Activated CD4-positive, alpha-beta T cell treated with anti-CD3 and anti-CD28 coated beads, Interleukin-2, Interleukin-4, amounts not matched to agents 100 ng/mL and 50 ng/mL, durations not matched to agents 16 hours and 8 hours (primary cell): ENCODE measurements at regions not wholly inside any gene's neighbourhood (a gene's known extent, or its start where the extent isn't known, plus 50 kb on each side); places are given as distances from the start of the nearest gene placed in this dataset.

ENCODE experiments used
- DNase-seq: peaks from one replicate; pipeline ENCODE4 v3.0.0-alpha.2; 2020; ENCODE audit warnings: low spot score

DNA sequence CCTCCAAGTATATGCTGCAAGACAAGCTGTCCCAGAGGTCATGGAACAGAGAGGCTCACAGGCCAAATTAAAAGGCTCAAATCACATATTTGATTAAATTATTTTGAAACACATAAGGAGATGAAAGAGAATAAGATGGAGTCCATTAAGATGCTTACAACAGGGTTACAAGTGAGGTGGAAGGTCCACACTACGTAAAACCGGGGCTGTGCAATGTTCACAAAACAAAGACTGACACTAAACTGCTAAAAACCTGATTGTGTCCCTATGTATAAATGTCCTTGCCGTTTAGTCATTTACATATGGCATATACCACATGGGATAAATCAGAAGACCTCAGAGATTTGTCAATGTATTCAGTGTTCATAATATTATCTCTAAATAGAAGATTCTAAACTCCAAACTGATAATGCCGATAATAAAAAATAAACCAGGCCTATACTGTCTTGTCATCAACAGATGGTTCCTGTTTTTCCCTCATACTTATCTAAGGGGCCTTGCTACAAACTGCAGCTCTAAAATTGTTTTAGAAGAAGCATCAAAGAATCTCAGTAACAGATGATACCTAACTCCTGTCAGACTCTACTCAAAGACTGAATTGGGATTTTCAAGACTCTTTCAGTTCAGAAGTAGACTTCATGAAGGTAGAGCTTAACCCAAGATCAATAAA lies 51.8 kb upstream of the RIPOR2 start:
- no peak for DNase-seq

GRCh38 chr6:24988562-24988961 lies 52.8 kb upstream of the RIPOR2 start:
- DNase-seq: no peak

DNA sequence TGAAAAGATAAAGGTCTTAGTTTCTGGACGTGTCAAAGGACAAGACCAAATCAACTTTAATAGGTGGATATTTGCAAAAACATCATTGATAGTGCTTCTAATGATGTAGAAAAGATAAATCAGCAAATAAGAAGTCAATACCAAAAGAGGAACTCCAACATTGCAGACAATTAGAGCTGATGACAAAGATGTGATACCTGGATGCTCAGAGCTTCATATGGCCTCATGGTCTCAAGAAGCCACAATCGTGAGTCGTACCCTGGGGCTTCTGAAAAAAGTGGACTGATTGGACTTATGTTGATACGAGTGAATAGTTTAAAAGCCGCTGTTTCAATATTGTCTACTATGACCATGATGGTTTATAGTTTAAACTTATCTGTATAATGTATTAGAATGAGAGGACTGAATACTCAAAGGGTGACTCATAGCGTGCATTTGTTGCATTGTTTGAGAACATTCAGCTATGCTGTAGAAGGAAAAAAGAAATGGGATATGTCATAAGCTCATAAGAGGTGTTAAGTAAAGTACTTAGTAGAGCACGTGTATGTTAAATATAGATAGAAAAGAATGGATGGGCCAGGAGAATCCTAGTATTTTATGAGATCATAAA lies 54.6 kb upstream of the RIPOR2 start:
- no peak for DNase-seq

- DNase-seq: no peak
Observed at GRCh38 chr6:24990944-24991809, 55.4 kb upstream of the RIPOR2 start.

- peak; percentile 78 for DNase-seq
Observed at GRCh38 chr6:24991810-24992467, 56.2 kb upstream of the RIPOR2 start.

DNA sequence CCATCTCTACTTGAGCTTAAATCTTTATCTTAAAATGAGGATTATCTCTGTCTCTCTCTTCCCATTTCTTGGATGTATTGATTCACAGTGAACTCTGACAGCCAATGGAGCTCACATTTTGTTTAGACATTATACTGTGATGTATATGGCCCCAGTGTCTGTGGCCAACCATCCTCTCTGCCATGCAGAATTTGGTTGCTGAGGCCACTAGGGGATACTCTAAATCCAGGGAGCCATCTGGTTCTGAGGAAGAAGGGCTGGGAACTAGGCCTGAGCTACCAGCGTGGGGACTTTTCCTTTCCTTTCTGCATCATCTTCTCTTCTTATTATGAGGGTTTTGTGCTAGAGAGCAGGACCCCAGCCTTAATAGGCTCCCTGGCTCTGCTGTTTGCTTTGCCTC lies 59.1 kb upstream of the RIPOR2 start:
- DNase-seq: no peak

DNA sequence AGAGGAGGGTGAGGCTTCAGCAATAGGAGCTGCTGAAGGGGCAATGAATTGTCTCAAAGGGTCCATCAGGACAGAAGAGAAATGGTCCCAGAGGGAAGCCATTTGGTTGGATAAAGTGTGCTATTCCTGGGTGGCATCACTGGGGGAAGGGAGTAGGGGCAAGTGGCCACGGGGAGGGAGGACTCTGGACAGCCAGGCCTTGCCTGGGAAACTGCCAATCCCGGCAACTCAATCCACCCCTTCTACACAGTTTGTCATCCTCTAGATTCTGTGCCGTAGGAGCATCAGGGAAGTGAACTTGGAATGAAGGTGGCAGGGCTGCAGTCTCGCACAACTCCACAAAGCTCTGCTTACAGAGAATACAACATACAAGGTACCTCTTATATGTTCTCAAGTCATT lies 59.5 kb upstream of the RIPOR2 start:
- DNase-seq: no peak

- no peak for DNase-seq
Observed at GRCh38 chr6:24996269-24996836, 60.6 kb upstream of the RIPOR2 start.

DNA sequence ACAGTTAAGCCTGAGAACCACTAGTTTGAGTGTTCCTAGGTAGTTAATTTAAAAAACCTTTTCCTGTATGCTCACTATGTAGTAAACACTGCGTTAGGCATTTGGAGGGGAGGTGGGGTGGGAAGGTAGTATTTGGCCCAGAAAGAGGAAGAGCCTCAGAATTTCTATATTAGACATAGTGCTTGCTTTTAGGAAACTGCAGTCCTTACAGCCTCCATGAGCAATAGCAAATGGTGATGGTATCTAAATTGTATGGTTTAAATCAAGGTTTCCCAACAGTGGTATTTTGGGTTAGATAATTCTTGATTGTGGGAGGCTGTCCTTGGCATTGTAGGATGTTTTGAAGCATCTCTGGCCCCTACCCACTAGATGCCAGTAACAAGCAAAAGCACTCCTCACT lies 61.5 kb upstream of the RIPOR2 start:
- no peak for DNase-seq

GRCh38 chr6:24997905-24998304 lies 62.1 kb upstream of the RIPOR2 start:
- DNase-seq: no peak

DNA sequence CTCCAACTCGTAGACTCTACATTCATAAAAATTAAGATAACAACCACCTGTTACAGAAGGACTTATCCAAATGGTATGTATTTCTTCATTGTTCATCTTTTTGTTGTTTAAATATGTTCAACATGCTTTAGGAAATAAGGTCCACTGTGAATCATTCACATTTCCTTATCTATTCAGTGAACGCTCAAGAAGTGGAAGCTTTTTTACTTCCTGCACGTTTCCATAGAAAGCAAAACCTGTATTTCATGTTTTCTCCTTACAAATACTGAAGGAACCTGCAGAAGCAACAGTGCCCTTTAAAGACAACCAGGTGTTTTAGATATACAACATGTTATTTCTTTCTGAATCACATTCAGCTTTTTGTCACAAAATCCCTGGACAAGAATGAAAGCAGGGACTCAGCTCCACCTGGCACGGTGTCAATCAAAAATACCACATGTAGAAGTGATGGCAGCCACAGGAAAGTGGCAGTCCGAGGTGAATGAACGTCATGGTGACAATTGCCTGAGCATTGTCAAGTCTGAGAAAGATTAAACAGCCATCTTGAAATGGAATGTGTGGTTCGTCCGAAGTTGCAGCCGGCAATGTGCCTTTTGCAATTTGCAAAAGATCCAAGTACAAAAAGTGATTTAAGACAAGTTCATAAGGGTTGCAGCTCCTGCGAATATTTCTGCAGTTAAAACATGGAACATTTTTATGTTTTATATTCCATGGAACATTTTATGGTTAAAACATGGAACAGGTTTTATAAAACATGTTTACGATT lies 66.7 kb upstream of the RIPOR2 start:
- no peak for DNase-seq

GRCh38 chr6:25004357-25004756 lies 68.6 kb upstream of the RIPOR2 start:
- DNase-seq: no peak

DNA sequence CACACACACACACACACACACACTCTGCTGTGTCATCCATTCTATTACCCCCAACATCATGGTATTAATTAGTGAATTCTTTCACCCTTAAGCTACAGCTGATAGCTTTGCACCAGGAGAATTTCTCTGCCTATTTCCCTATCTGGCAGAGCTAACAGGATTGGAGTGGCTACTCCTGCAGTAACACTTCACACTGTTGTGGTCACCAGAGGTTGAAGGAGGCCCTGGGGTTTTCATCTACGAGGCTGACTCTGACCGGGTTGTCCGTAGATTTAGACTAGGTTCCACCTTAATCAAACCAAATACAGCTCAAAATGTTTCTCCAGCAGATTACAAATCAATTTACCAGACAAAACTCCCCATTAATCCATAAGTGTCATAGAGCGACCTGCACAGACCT lies 69.2 kb upstream of the RIPOR2 start:
- DNase-seq: no peak

GRCh38 chr6:25006075-25006474 lies 70.3 kb upstream of the RIPOR2 start:
- DNase-seq: no peak

DNA sequence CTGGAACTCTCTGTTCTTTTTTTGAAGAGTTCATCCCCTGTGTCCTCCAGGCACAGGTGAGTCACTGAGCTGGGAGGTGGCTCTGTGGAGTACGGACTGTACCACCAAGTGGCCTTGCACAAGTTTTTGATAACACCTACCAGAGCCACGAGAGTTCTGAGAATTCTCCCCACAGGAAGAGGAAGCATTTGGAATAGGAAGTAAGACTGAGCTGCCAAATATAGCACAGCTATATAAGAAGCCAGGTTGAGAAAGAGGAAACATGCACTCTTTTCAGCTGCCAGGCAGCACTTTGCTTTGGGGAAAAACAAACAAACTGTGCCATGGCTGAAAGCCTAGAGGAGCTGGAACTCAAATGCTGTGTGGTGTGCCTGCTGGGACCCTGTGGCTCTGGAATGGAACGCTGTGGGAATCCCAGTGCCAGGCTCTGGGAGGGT lies 70.8 kb upstream of the RIPOR2 start:
- peak; percentile 74 for DNase-seq

GRCh38 chr6:25007269-25007699 lies 71.5 kb upstream of the RIPOR2 start:
- peak; percentile 79 for DNase-seq

DNA sequence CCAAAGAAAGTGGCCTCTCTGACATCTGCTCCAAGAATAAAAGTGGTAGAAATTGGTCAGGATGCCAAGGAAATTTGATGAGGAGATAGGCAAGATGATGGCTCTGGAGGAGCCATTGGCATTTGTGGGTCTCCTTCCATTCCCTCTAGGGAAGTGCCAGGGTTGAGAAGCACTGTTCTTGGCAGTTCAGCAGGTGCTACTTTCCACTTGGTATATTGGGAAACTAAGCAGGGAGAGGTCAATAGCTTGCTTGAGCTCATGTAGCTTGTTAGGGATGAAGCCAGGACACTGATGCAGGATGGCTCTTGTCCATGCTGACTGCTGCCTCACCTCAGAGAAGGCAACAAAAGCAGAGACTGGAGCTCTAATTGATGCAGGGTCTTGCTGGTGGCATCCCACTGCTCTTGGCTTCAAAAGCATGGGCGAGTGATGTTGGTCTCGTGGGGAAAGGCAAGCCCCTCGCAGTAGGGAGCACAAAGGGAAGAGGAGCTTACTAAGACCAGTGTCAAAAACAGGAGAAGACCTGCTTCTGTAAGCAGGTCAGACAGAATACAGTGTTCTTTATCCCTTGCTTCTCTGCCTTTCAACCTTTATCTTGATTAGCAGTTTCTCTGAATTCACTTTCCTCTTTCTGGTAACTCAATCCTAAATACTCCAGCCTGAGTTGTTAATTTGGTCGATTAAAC lies 73.1 kb upstream of the RIPOR2 start:
- no peak for DNase-seq

DNA sequence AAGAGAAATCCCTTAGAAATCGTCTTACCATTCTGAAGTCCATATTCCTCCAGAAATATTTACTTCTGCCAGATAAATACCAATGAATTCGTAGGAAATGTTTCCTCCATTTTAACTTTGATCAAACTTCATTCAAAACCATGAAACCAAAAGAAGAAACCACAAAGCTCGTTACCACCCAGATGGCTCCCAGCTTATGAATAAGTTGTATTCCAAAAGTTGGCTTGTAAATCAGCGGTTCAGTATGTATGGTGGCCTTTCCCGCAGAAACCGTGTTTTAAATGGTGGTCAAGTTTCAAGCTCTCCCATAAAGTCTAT lies 73.6 kb upstream of the RIPOR2 start:
- no peak for DNase-seq

- DNase-seq: no peak
Observed at GRCh38 chr6:25010176-25010575, 74.4 kb upstream of the RIPOR2 start.

DNA sequence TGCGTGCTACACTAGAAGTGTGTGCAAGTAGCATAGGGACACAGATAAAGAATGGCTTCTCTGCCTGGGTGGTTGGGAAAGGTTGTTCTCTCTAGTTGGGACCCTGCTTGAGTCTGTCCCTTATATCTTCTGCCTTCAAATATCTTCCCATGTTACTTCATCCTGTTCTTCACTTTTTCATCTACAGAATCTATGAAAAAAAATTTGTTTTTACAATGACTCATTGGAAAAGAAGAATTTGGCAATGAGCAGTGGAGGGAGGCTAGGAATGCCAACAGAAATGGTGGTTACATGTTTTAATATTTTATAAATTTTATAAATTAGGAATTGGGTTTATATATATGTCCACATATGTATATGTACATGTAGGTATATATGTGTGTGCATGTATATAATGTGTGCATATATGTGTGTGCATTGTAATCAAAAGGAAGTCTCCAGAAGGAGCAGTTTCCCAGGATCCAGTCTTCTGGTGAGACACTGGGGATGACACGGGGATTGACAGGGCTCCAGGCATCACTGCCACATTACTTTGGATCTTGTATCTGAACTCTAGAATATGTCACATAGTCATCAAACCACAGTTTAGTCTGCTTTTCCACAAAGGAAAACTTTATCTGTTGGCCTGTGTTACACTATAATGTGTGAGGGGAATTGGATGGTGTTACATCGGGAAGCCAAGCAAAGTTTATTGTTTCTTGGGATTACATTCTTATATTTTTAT lies 75.3 kb upstream of the RIPOR2 start:
- no peak for DNase-seq
